Left forelimb (tissue), 1 donor: ENCODE measurements at regions not wholly inside any gene's neighbourhood (a gene's known extent, or its start where the extent isn't known, plus 50 kb on each side); places are given as distances from the start of the nearest gene placed in this dataset.
"Not testable (repeated sequence)": the region's sequence is repeated elsewhere in the genome, so short reads cannot be mapped to it uniquely, and the experiment has no call there.

Experiments
- DNase-seq: peaks from one replicate; pipeline ENCODE4 v3.0.0-alpha.2; 2018; ENCODE audit warnings: low spot score

- DNase-seq, result no peak
These were observed 592.9 kb downstream of the TBC1D22A start for GRCh38 chr22:47355388-47355725.

GRCh38 chr22:47354668-47355387 lies 592.4 kb downstream of the TBC1D22A start:
- no peak for DNase-seq

GRCh38 chr22:47352920-47353700 lies 590.7 kb downstream of the TBC1D22A start:
- peak; percentile 36 for DNase-seq

GRCh38 chr22:47351836-47352579 lies 589.6 kb downstream of the TBC1D22A start:
- DNase-seq, result no peak

- DNase-seq, result not testable (repeated sequence)
These were observed 583.8 kb downstream of the TBC1D22A start for GRCh38 chr22:47346287-47346686.

GRCh38 chr22:47345025-47345424 lies 582.6 kb downstream of the TBC1D22A start:
- no peak for DNase-seq

- peak; percentile 14 for DNase-seq
These were observed 582.0 kb downstream of the TBC1D22A start for GRCh38 chr22:47344414-47344813.

GRCh38 chr22:47343611-47344010 lies 581.2 kb downstream of the TBC1D22A start:
- DNase-seq, result no peak

GRCh38 chr22:47342446-47342845 lies 580.0 kb downstream of the TBC1D22A start:
- DNase-seq, result peak; percentile 25

- peak; percentile 48 for DNase-seq
These were observed 579.0 kb downstream of the TBC1D22A start for GRCh38 chr22:47341464-47341863.

GRCh38 chr22:47340851-47341436 lies 578.5 kb downstream of the TBC1D22A start:
- peak; percentile 17 for DNase-seq

GRCh38 chr22:47337161-47337621 lies 574.7 kb downstream of the TBC1D22A start:
- peak; percentile 47 for DNase-seq

GRCh38 chr22:47335958-47336357 lies 573.5 kb downstream of the TBC1D22A start:
- DNase-seq, result no peak

GRCh38 chr22:47335460-47335859 lies 573.0 kb downstream of the TBC1D22A start:
- DNase-seq, result peak; percentile 61

GRCh38 chr22:47334601-47335000 lies 572.2 kb downstream of the TBC1D22A start:
- peak; percentile 25 for DNase-seq

- peak; percentile 28 for DNase-seq
These were observed 571.2 kb downstream of the TBC1D22A start for GRCh38 chr22:47333625-47334024.

GRCh38 chr22:47332246-47332980 lies 570.0 kb downstream of the TBC1D22A start:
- peak; percentile 60 for DNase-seq

GRCh38 chr22:47331750-47332149 lies 569.3 kb downstream of the TBC1D22A start:
- peak; percentile 14 for DNase-seq

GRCh38 chr22:47329727-47330650 lies 567.5 kb downstream of the TBC1D22A start:
- DNase-seq, result peak; percentile 51

GRCh38 chr22:47328550-47329243 lies 566.2 kb downstream of the TBC1D22A start:
- peak; percentile 47 for DNase-seq
